ENCODE measurements at regions not wholly inside any gene's neighbourhood (a gene's known extent, or its start where the extent isn't known, plus 50 kb on each side); places are given as distances from the start of the nearest gene placed in this dataset.
"Not testable (repeated sequence)": the region's sequence is repeated elsewhere in the genome, so short reads cannot be mapped to it uniquely, and the experiment has no call there.

- TF ChIP-seq CTCF (IDR thresholded peaks at IDR 0.05) = no peak
- no peak for DNase-seq (ENCODE audit: low spot score)
- Histone ChIP-seq H3K27ac (no peak overlapping the region), H3K4me3 (no peak overlapping the region)
Measured at GRCh38 chr16:64669573-64669972, 452.3 kb downstream of the CDH11 start.

GRCh38 chr16:64667334-64667877 lies 454.5 kb downstream of the CDH11 start:
- no peak for DNase-seq (ENCODE audit: low spot score)
- H3K4me3 ChIP-seq = no peak overlapping the region

GRCh38 chr16:64662312-64662711 lies 459.6 kb downstream of the CDH11 start:
- not testable (repeated sequence) for H3K27ac ChIP-seq; DNase-seq (ENCODE audit: low spot score); H3K4me3 ChIP-seq

More at GRCh38 chr16:64667334-64667877, 454.5 kb downstream of the CDH11 start:
- TF ChIP-seq CTCF (IDR thresholded peaks at IDR 0.05) = no peak
- no peak overlapping the region for H3K27ac ChIP-seq

- H3K27ac ChIP-seq = no peak overlapping the region
Measured at GRCh38 chr16:64659866-64660265, 462.0 kb downstream of the CDH11 start.

GRCh38 chr16:64657316-64658011 lies 464.4 kb downstream of the CDH11 start:
- Histone ChIP-seq H3K27ac (no peak overlapping the region), H3K4me3 (no peak overlapping the region)
- no peak for TF ChIP-seq CTCF (IDR thresholded peaks at IDR 0.05)
- DNase-seq (ENCODE audit: low spot score) = no peak

More at GRCh38 chr16:64659866-64660265, 462.0 kb downstream of the CDH11 start:
- H3K4me3 ChIP-seq = no peak overlapping the region
- DNase-seq (ENCODE audit: low spot score) = no peak
- TF ChIP-seq CTCF (IDR thresholded peaks at IDR 0.05) = no peak

GRCh38 chr16:64656471-64656870 lies 465.4 kb downstream of the CDH11 start:
- no peak for DNase-seq (ENCODE audit: low spot score)
- Histone ChIP-seq H3K27ac (no peak overlapping the region), H3K4me3 (no peak overlapping the region)
- TF ChIP-seq CTCF (IDR thresholded peaks at IDR 0.05) = no peak

- no peak overlapping the region for H3K27ac ChIP-seq
- no peak overlapping the region for H3K4me3 ChIP-seq
- no peak for TF ChIP-seq CTCF (IDR thresholded peaks at IDR 0.05)
- no peak for DNase-seq (ENCODE audit: low spot score)
Measured at GRCh38 chr16:64654178-64654577, 467.7 kb downstream of the CDH11 start.
